ENCODE measurements at regions not wholly inside any gene's neighbourhood (a gene's known extent, or its start where the extent isn't known, plus 50 kb on each side); places are given as distances from the start of the nearest gene placed in this dataset.

GRCh38 chr2:11024687-11025086 is 113.0 kb downstream of the KCNF1 start:
- intact Hi-C loops (cut with micrococcal nuclease): loop anchor here (10.0 kb wide), 1 partner anchor 190 kb away; no protein-coding TSS in a partner anchor
- H3K27me3 ChIP-seq (ENCODE audit: insufficient read depth, low read length): no peaks in the 10 kb centered on the region
- BruUV-seq (replicated peaks): no TSS peak
- no peak overlapping the region for H3K4me3 ChIP-seq (replicated peaks in 1 of 2; ENCODE audit: low read depth in 1 of 2, low read length in 2 of 2)
- no peak for TF ChIP-seq CTCF (IDR thresholded peaks at IDR 0.05 in 2 of 3, conservative IDR thresholded peaks at IDR 0.05 in 1 of 3; ENCODE audit: borderline replicate concordance in 1 of 3, insufficient read depth in 1 of 3, low read depth in 2 of 3, low read length in 2 of 3)
- TF ChIP-seq ATF3 (IDR thresholded peaks at IDR 0.05): no peak
- no peak for TF ChIP-seq FOSL1 (IDR thresholded peaks at IDR 0.05; ENCODE audit: low read depth)
- TF ChIP-seq SRF (IDR thresholded peaks at IDR 0.05; ENCODE audit: low read depth): no peak
- no peak for TF ChIP-seq RAD21 (IDR thresholded peaks at IDR 0.05; ENCODE audit: low read depth)
- TF ChIP-seq CEBPB (IDR thresholded peaks at IDR 0.05; ENCODE audit: low read depth): no peak
- TF ChIP-seq JUND (IDR thresholded peaks at IDR 0.05): no peak
- TF ChIP-seq MAX (IDR thresholded peaks at IDR 0.05): no peak
- TF ChIP-seq ELF1 (IDR thresholded peaks at IDR 0.05; ENCODE audit: borderline replicate concordance, low read depth): no peak
- no peak for TF ChIP-seq ZBTB33 (IDR thresholded peaks at IDR 0.05; ENCODE audit: extremely low read depth, insufficient replicate concordance, low read length)
- TF ChIP-seq EZH2 (IDR thresholded peaks at IDR 0.05): no peak
- TF ChIP-seq ZFX (IDR thresholded peaks at IDR 0.05): no peak
- RAD21 ChIA-PET (ENCODE audit: low non-redundant PET in 1 of 2, low total read pairs in 2 of 2, uncharacterized antibody in 2 of 2, unreplicated experiment in 2 of 2): no interaction called here
- no peak for DNase-seq (ENCODE audit: low read depth, low spot score)
- H3K9me2 ChIP-seq (ENCODE audit: insufficient read depth): no peaks in the 10 kb centered on the region
- H3K36me3 ChIP-seq (ENCODE audit: control insufficient read depth in 1 of 2, insufficient read depth in 2 of 2, low read length in 2 of 2): no peaks in the 10 kb centered on the region
- POLR2A ChIA-PET: no interaction called here
- H4K20me1 ChIP-seq (ENCODE audit: insufficient read depth): no peaks in the 10 kb centered on the region
- peaks cover 0 to 17% of the 10 kb centered on the region in 2 experiments; a peak in 2 of 4 replicates for H3K4me1 ChIP-seq (ENCODE audit: control insufficient read depth in 1 of 2, insufficient read depth in 2 of 2, low read length in 2 of 2)
- H3K4me2 ChIP-seq (ENCODE audit: low read length): no peak overlapping the region
- no peak for ATAC-seq
- CTCF ChIA-PET: no interaction called here
- H3K9me3 ChIP-seq (ENCODE audit: control insufficient read depth in 1 of 2, insufficient read depth in 1 of 2, low read depth in 1 of 2, low read length in 2 of 2): no peaks in the 10 kb centered on the region
- no peak overlapping the region for H2AFZ ChIP-seq (ENCODE audit: low read depth, low read length, poor library complexity, severe bottlenecking)
- no peak overlapping the region for H3K9ac ChIP-seq (ENCODE audit: low read length)
- no peaks in the 10 kb centered on the region for H3K79me2 ChIP-seq (ENCODE audit: insufficient read depth, low read length)
- no peak overlapping the region for H3K27ac ChIP-seq (ENCODE audit: low read depth, low read length)
